Neutrophil (primary cell): ENCODE measurements at regions not wholly inside any gene's neighbourhood (a gene's known extent, or its start where the extent isn't known, plus 50 kb on each side); places are given as distances from the start of the nearest gene placed in this dataset.

Experiments used
- H3K27ac ChIP-seq: fragments of 200-600 bp; sonication (generic); 2 replicates; pipeline ENCODE4 v1.5.1; 2016; ENCODE audit warnings: mild to moderate bottlenecking, moderate library complexity
- H3K27me3 ChIP-seq: fragments of 200-600 bp; sonication (generic); 2 replicates; pipeline ENCODE4 v1.6.0; 2016; ENCODE audit warnings: mild to moderate bottlenecking
- H3K36me3 ChIP-seq: fragments of 200-600 bp; sonication (generic); 2 replicates; pipeline ENCODE4 v1.5.1; 2017
- H3K4me1 ChIP-seq, 2 experiments: fragments of 200-600 bp in 1 of 2; sonication (generic) in 1 of 2; 1 replicate in 1 of 2; 2 replicates in 1 of 2; pipeline versions ENCODE4 v1.5.1 to v1.6.1; 2013 to 2016; ENCODE audit warnings: low read depth in 1 of 2, low read length in 1 of 2, mild to moderate bottlenecking in 1 of 2, moderate library complexity in 1 of 2; ENCODE audit not compliant: control insufficient read depth in 1 of 2, insufficient read depth in 1 of 2
- H3K4me3 ChIP-seq, 2 experiments: fragments of 200-600 bp in 1 of 2; sonication (generic) in 1 of 2; 1 replicate in 1 of 2; 2 replicates in 1 of 2; pipeline ENCODE4 v1.5.1; 2013 to 2016; ENCODE audit warnings: low read depth in 1 of 2, low read length in 1 of 2, mild to moderate bottlenecking in 1 of 2, moderate library complexity in 1 of 2
- H3K9me3 ChIP-seq: fragments of 200-600 bp; sonication (generic); 2 replicates; pipeline ENCODE4 v1.5.1; 2016
- CTCF ChIP-seq: fragments of 200-600 bp; sonication (generic); IDR thresholded peaks from 2 replicates; pipeline ENCODE4 v1.5.1; 2016; ENCODE audit warnings: antibody characterized with exemption

- no peak for TF ChIP-seq CTCF
- no peaks in the 10 kb centered on the region for H3K27me3 ChIP-seq
- no peaks in the 10 kb centered on the region for H3K4me1 ChIP-seq
These were observed 50.7 kb upstream of the PDE4B start for GRCh38 chr1:65741993-65742392.

More at GRCh38 chr1:65741993-65742392, 50.7 kb upstream of the PDE4B start:
- Histone ChIP-seq H3K36me3 (no peaks in the 10 kb centered on the region), H3K9me3 (no peaks in the 10 kb centered on the region), H3K4me3 (no peak overlapping the region), H3K27ac (no peak overlapping the region)
